H1 (cell line): ENCODE measurements at regions not wholly inside any gene's neighbourhood (a gene's known extent, or its start where the extent isn't known, plus 50 kb on each side); places are given as distances from the start of the nearest gene placed in this dataset.

ENCODE experiments used
- CTCF ChIA-PET: fragments of 300-600 bp; sonication (Branson Sonifier 250); formaldehyde crosslinking; loops from one replicate; lab custom pipeline; 2021; ENCODE audit not compliant: partially characterized antibody; lab: Charles Lee
- POLR2A ChIA-PET: fragments of 300-600 bp; sonication (Branson Sonifier 250); formaldehyde crosslinking; loops from one replicate; lab custom pipeline; 2021; ENCODE audit warnings: inconsistent platforms; ENCODE audit not compliant: partially characterized antibody; lab: Charles Lee
- DNase-seq, 2 experiments: peaks; one replicate each; pipeline versions ENCODE4 v3.0.0 to v3.0.0-alpha.2; 2010 to 2022; ENCODE audit warnings: low spot score in 2 of 2, low read depth in 1 of 2, mixed read lengths in 1 of 2
- FAIRE-seq: peaks from 2 replicates; lab custom pipeline; 2011; peaks lifted over from hg19 to GRCh38; lab: Jason Lieb, UNC
- H2AFZ ChIP-seq: 2 replicates; pipeline ENCODE4 v1.8.1; 2012; ENCODE audit warnings: low read length, inconsistent platforms
- H2AK5ac ChIP-seq: 2 replicates; pipeline ENCODE4 v1.6.1; 2013; ENCODE audit warnings: low read depth, low read length
- H2BK120ac ChIP-seq: replicated peaks from 2 replicates; pipeline ENCODE3; 2013; ENCODE audit warnings: low read depth, low read length, inconsistent platforms
- H2BK12ac ChIP-seq: 2 replicates; pipeline ENCODE4 v1.6.1; 2013; ENCODE audit warnings: low read depth, low read length
- H2BK15ac ChIP-seq: 2 replicates; pipeline ENCODE4 v1.6.1; 2013; ENCODE audit warnings: low read length
- H2BK20ac ChIP-seq: 2 replicates; pipeline ENCODE4 v1.6.1; 2013; ENCODE audit warnings: low read length
- H2BK5ac ChIP-seq: 2 replicates; pipeline ENCODE4 v1.6.1; 2013; ENCODE audit warnings: low read depth, low read length
- H3K14ac ChIP-seq: 2 replicates; pipeline ENCODE4 v1.6.1; 2013; ENCODE audit warnings: inconsistent platforms; ENCODE audit not compliant: insufficient read length
- H3K18ac ChIP-seq: 2 replicates; pipeline ENCODE4 v1.6.1; 2013; ENCODE audit warnings: low read length; ENCODE audit errors: extremely low read depth
- H3K23ac ChIP-seq: 2 replicates; pipeline ENCODE4 v1.6.1; 2013; ENCODE audit warnings: inconsistent platforms; ENCODE audit not compliant: insufficient read length
- H3K23me2 ChIP-seq: 2 replicates; pipeline ENCODE4 v1.6.1; 2013; ENCODE audit warnings: low read depth, low read length
- H3K27ac ChIP-seq: 2 replicates; pipeline ENCODE4 v1.6.1; 2011; ENCODE audit warnings: low read depth, low read length, inconsistent platforms
- H3K27me3 ChIP-seq, 4 experiments: replicated peaks in 1 of 4; 1 replicate in 1 of 4; 2 replicates in 3 of 4; pipeline versions ENCODE4 v1.6.1 to v1.8.1; 2011 to 2013; ENCODE audit warnings: low read length in 3 of 4, mild to moderate bottlenecking in 3 of 4, inconsistent platforms in 2 of 4, mixed read lengths in 2 of 4, moderate library complexity in 1 of 4; ENCODE audit not compliant: control insufficient read depth in 3 of 4, insufficient read depth in 3 of 4; ENCODE audit errors: extremely low read depth in 1 of 4
- H3K36me3 ChIP-seq, 4 experiments: 2 replicates each; pipeline versions ENCODE4 v1.6.1 to v1.8.1; 2011 to 2013; ENCODE audit warnings: mild to moderate bottlenecking in 4 of 4, low read length in 3 of 4, moderate library complexity in 2 of 4, control low read depth in 1 of 4, inconsistent platforms in 1 of 4; ENCODE audit not compliant: insufficient read depth in 4 of 4, control insufficient read depth in 2 of 4
- H3K4ac ChIP-seq: replicated peaks from 2 replicates; pipeline ENCODE3; 2013; ENCODE audit warnings: low read length, low read depth, mixed read lengths, inconsistent platforms; ENCODE audit not compliant: insufficient read length
- H3K4me1 ChIP-seq, 4 experiments: replicated peaks in 1 of 4; 1 replicate in 1 of 4; 2 replicates in 3 of 4; pipeline versions ENCODE4 v1.6.1 to v1.8.1; 2011 to 2013; ENCODE audit warnings: low read length in 3 of 4, inconsistent platforms in 2 of 4, mixed read lengths in 1 of 4; ENCODE audit not compliant: insufficient read depth in 4 of 4, control insufficient read depth in 3 of 4
- H3K4me2 ChIP-seq, 2 experiments: 2 replicates each; pipeline versions ENCODE4 v1.6.1 to v1.8.1; 2011 to 2013; ENCODE audit warnings: low read depth in 2 of 2, low read length in 2 of 2, control low read depth in 1 of 2, inconsistent platforms in 1 of 2, mild to moderate bottlenecking in 1 of 2; ENCODE audit not compliant: insufficient read depth in 1 of 2
- H3K4me3 ChIP-seq, 4 experiments: fragments of 200-600, 300-600 bp in 1 of 4; sonication (generic), shearing (Covaris generic), sonication (Bioruptor Twin) in 1 of 4; 2 replicates each; pipeline versions ENCODE4 v1.5.1 to v1.8.1; 2011 to 2016; ENCODE audit warnings: low read length in 4 of 4, low read depth in 3 of 4, control low read depth in 2 of 4, inconsistent platforms in 2 of 4, mild to moderate bottlenecking in 2 of 4, mixed read lengths in 1 of 4, moderate library complexity in 1 of 4; ENCODE audit not compliant: insufficient read depth in 2 of 4; ENCODE audit errors: extremely low read depth in 1 of 4
- H3K56ac ChIP-seq: replicated peaks from 2 replicates; pipeline ENCODE3; 2013; ENCODE audit warnings: low read depth, mild to moderate bottlenecking, mixed read lengths, low read length, inconsistent platforms; ENCODE audit not compliant: insufficient read length
- H3K79me1 ChIP-seq: 2 replicates; pipeline ENCODE4 v1.6.1; 2013; ENCODE audit warnings: low read depth, low read length, control low read depth
- H3K79me2 ChIP-seq, 2 experiments: 2 replicates each; pipeline versions ENCODE4 v1.6.1 to v1.8.1; 2012 to 2013; ENCODE audit warnings: low read length in 2 of 2, mild to moderate bottlenecking in 2 of 2, inconsistent platforms in 1 of 2; ENCODE audit not compliant: insufficient read depth in 2 of 2, control insufficient read depth in 1 of 2
- H3K9ac ChIP-seq, 4 experiments: replicated peaks in 1 of 4; 1 replicate in 1 of 4; 2 replicates in 3 of 4; pipeline versions ENCODE4 v1.6.1 to v1.8.1; 2011 to 2013; ENCODE audit warnings: low read depth in 3 of 4, low read length in 3 of 4, control low read depth in 2 of 4, mild to moderate bottlenecking in 2 of 4, moderate library complexity in 2 of 4, inconsistent platforms in 1 of 4; ENCODE audit errors: extremely low read depth in 1 of 4
- H3K9me3 ChIP-seq, 2 experiments: 2 replicates each; pipeline versions ENCODE4 v1.6.1 to v1.8.1; 2012 to 2013; ENCODE audit warnings: mild to moderate bottlenecking in 2 of 2, moderate library complexity in 2 of 2, control low read depth in 1 of 2, inconsistent platforms in 1 of 2, low read depth in 1 of 2, low read length in 1 of 2, mixed read lengths in 1 of 2; ENCODE audit not compliant: insufficient read depth in 2 of 2
- H4K20me1 ChIP-seq, 2 experiments: replicated peaks in 1 of 2; 2 replicates each; pipeline versions ENCODE3 to v1.8.1; 2011 to 2013; ENCODE audit warnings: inconsistent platforms in 2 of 2, low read length in 2 of 2, mild to moderate bottlenecking in 1 of 2; ENCODE audit not compliant: insufficient read depth in 2 of 2, control insufficient read depth in 1 of 2
- H4K5ac ChIP-seq: 2 replicates; pipeline ENCODE4 v1.6.1; 2013; ENCODE audit warnings: low read length, low read depth, mixed read lengths, inconsistent platforms; ENCODE audit not compliant: insufficient read length
- H4K8ac ChIP-seq: 2 replicates; pipeline ENCODE4 v1.8.0; 2013; ENCODE audit warnings: mild to moderate bottlenecking, moderate library complexity, low read length, inconsistent platforms; ENCODE audit not compliant: insufficient read depth; ENCODE audit errors: extremely low read depth
- H4K91ac ChIP-seq: replicated peaks from 2 replicates; pipeline ENCODE3; 2013; ENCODE audit warnings: low read length, mixed read lengths, inconsistent platforms; ENCODE audit not compliant: insufficient read length
- ASH2L ChIP-seq: fragments of 200-600, 300-600 bp; sonication (generic); IDR thresholded peaks from one replicate; pipeline ENCODE4 v1.7.1; 2017; ENCODE audit warnings: low read length
- BACH1 ChIP-seq: IDR thresholded peaks from 2 replicates; pipeline ENCODE4 v1.6.1; 2012; ENCODE audit warnings: low read length, improper control_type of control experiment
- BCL11A ChIP-seq, 2 experiments: IDR thresholded peaks; one replicate each; pipeline ENCODE4 v1.6.1; 2011; ENCODE audit warnings: low read depth in 2 of 2, low read length in 2 of 2, mild to moderate bottlenecking in 2 of 2
- EGR1 ChIP-seq: IDR thresholded peaks from 2 replicates; pipeline ENCODE4 v1.6.1; 2011; ENCODE audit warnings: low read depth, low read length, borderline replicate concordance
- KDM5A ChIP-seq: fragments of 200-600 bp; IDR thresholded peaks from 2 replicates; pipeline ENCODE4 v1.7.1; 2012; ENCODE audit warnings: mild to moderate bottlenecking, low read length, inconsistent platforms, mixed read lengths
- MAFK ChIP-seq: IDR thresholded peaks from 2 replicates; pipeline ENCODE4 v1.6.1; 2012; ENCODE audit warnings: low read depth, mild to moderate bottlenecking, improper control_type of control experiment, low read length
- NANOG ChIP-seq: IDR thresholded peaks from 2 replicates; pipeline ENCODE4 v1.6.1; 2011; ENCODE audit warnings: low read length, low read depth, mild to moderate bottlenecking, inconsistent platforms; ENCODE audit not compliant: insufficient read depth, poor library complexity, severe bottlenecking
- SAP30 ChIP-seq: fragments of 300-600 bp; sonication (generic); IDR thresholded peaks from 2 replicates; pipeline ENCODE4 v1.7.1; 2012; ENCODE audit warnings: low read length, moderate library complexity, mild to moderate bottlenecking, inconsistent platforms; ENCODE audit not compliant: insufficient read depth, insufficient replicate concordance
- SP2 ChIP-seq: IDR thresholded peaks from 2 replicates; pipeline ENCODE4 v1.6.1; 2012; ENCODE audit warnings: mild to moderate bottlenecking, low read length, inconsistent platforms
- SUZ12 ChIP-seq: fragments of 200-600 bp; sonication (generic); IDR thresholded peaks from 2 replicates; pipeline ENCODE4 v1.6.1; 2012; ENCODE audit warnings: mild to moderate bottlenecking, inconsistent platforms, low read length, moderate library complexity, mixed read lengths
- TAF1 ChIP-seq: IDR thresholded peaks from 2 replicates; pipeline ENCODE4 v1.6.1; 2011; ENCODE audit warnings: mild to moderate bottlenecking, low read depth, low read length
- WGBS, 2 experiments: shearing (Covaris generic) in 1 of 2; methylation state at CpG; one replicate each; pipeline versions ENCODE4 v1.1.6 to v1.1.7; 2013 to 2015; ENCODE audit warnings: low lambda C conversion rate in 2 of 2, mixed read lengths in 2 of 2, inconsistent platforms in 1 of 2, low coverage in 1 of 2, missing lambda C conversion rate in 1 of 2; ENCODE audit not compliant: insufficient replicate concordance in 2 of 2, insufficient coverage in 1 of 2, insufficient read length in 1 of 2; ENCODE audit errors: extremely low coverage in 1 of 2, missing lambda C conversion rate in 1 of 2; 5-methylcytosine and 5-hydroxymethylcytosine counted together
- TF ChIP-seq, protein P1 (sequence below): IDR thresholded peaks from 2 replicates; pipeline ENCODE4 v1.6.1; 2012; ENCODE audit warnings: inconsistent platforms

DNA sequence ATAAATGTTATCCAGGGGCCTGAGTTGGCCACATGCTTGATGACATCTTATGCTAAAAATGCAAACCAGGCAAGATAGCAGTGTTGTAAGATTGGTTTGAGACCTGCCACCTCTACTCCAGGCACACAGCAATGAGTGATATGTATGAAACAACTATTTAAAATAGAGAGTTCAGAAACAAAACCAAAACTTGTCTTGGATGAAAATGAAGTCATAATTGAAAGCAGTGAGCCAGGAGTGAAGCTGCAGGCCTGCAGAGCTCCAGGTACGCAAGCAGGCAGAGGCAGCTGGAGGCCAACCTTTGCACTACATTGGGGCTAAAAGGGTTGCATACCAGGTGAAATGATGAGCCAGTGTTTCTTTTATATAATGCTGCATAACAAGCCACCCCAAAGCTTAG is 89.2 kb upstream of the SPATS2L start:
- no peak overlapping the region for H3K4ac ChIP-seq
- WGBS, 2 experiments, result 100% methylated on average over 1 of the region's 1 CpG; no CpG with 5 or more reads in 1 of the 2 experiments
- peaks cover 0 to 8% (median 1%) of the 10 kb centered on the region in 4 experiments; a peak in 3 of 7 replicates for H3K4me1 ChIP-seq
- no peak for FAIRE-seq
- H3K9me3 ChIP-seq, result no peaks in the 10 kb centered on the region
- no peak overlapping the region for H3K9ac ChIP-seq
- H2BK12ac ChIP-seq, result no peak overlapping the region
- H3K23me2 ChIP-seq, result no peaks in the 10 kb centered on the region
- no peak overlapping the region for H4K5ac ChIP-seq
- H2BK15ac ChIP-seq, result no peak overlapping the region
- H2AK5ac ChIP-seq, result no peak overlapping the region
- no peak overlapping the region for H3K56ac ChIP-seq
- TF ChIP-seq MAFK, result no peak
- no peak for TF ChIP-seq SUZ12
- no peak for TF ChIP-seq KDM5A
- no peak for TF ChIP-seq BACH1
- TF ChIP-seq TAF1, result no peak
- no peak for TF ChIP-seq NANOG
- TF ChIP-seq, protein P1, sequence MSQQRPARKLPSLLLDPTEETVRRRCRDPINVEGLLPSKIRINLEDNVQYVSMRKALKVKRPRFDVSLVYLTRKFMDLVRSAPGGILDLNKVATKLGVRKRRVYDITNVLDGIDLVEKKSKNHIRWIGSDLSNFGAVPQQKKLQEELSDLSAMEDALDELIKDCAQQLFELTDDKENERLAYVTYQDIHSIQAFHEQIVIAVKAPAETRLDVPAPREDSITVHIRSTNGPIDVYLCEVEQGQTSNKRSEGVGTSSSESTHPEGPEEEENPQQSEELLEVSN, result no peak
- TF ChIP-seq EGR1, result no peak
- no peak for TF ChIP-seq BCL11A (IDR thresholded peaks at IDR 0.05; ENCODE audit: low read depth in 2 of 2, low read length in 2 of 2)
- TF ChIP-seq SAP30, result no peak
- TF ChIP-seq ASH2L, result no peak
- TF ChIP-seq SP2, result no peak
- H3K36me3 ChIP-seq, result no peaks in the 10 kb centered on the region
- ChIA-PET POLR2A (no interaction called here), CTCF (interaction anchor here (0.7 to 0.9 kb wide), 2 partner anchors 26 to 267 kb away, joined by 3 to 4 read pairs; no protein-coding TSS in a partner anchor)
- no peaks in the 10 kb centered on the region for H4K20me1 ChIP-seq
- no peak overlapping the region for H2AFZ ChIP-seq
- H3K27ac ChIP-seq, result no peak overlapping the region
- H4K8ac ChIP-seq, result no peak overlapping the region
- no peak overlapping the region for H3K14ac ChIP-seq
- no peak overlapping the region for H3K4me2 ChIP-seq
- H2BK5ac ChIP-seq, result no peak overlapping the region
- H2BK120ac ChIP-seq, result no peak overlapping the region
- no peak overlapping the region for H3K4me3 ChIP-seq
- no peak overlapping the region for H4K91ac ChIP-seq
- no peaks in the 10 kb centered on the region for H3K79me1 ChIP-seq
- H3K27me3 ChIP-seq, result no peaks in the 10 kb centered on the region
- H3K79me2 ChIP-seq, result no peaks in the 10 kb centered on the region
- no peak for DNase-seq
- H3K23ac ChIP-seq, result no peak overlapping the region
- no peak overlapping the region for H3K18ac ChIP-seq
- peak overlapping the region; percentile 50; the same call in 1 of the 2 replicates for H2BK20ac ChIP-seq
